Cardiac fibroblast (primary cell): ENCODE measurements at regions not wholly inside any gene's neighbourhood (a gene's known extent, or its start where the extent isn't known, plus 50 kb on each side); places are given as distances from the start of the nearest gene placed in this dataset.

Source experiments
- DNase-seq, 2 donors: peaks; one replicate each; pipeline versions ENCODE4 v3.0.0 to v3.0.0-alpha.2; 2010; ENCODE audit warnings: low read depth in 2 of 2
- H3K4me3 ChIP-seq, 2 donors: replicated peaks in 1 of 2; 1 replicate in 1 of 2; 2 replicates in 1 of 2; pipeline ENCODE4 v1.5.1; 2011; ENCODE audit warnings: low read depth in 2 of 2, low read length in 2 of 2, mild to moderate bottlenecking in 2 of 2, moderate library complexity in 1 of 2
- CTCF ChIP-seq: IDR thresholded peaks from one replicate; pipeline ENCODE4 v1.5.1; 2011; ENCODE audit warnings: low read depth, mild to moderate bottlenecking, low read length, inconsistent platforms

GRCh38 chr18:14940735-14941134 is 192.8 kb downstream of the ANKRD30B start:
- H3K4me3 ChIP-seq: no peak overlapping the region
- no peak for DNase-seq

DNA sequence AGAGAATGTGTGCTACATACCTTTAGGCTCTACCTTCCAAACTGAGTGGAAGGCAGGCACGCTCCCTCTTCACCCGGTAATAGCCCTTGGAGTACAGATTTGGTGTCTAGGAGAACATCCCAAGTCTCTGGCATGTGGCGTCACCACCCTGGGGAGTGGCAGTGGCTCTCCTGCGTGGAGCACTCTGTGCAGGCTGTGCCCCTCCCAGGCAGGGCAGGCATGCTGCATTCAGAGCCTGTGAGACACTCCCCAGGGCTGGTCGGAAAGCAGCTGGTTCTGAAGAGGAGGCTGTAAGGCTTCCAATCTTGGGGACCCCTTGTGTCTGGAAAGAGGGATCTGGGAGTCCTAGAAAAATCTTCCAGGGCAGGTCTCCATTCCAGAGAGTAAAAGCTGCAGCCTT is 193.3 kb downstream of the ANKRD30B start:
- DNase-seq: no peak
- no peak for TF ChIP-seq CTCF

More at GRCh38 chr18:14940735-14941134, 192.8 kb downstream of the ANKRD30B start:
- TF ChIP-seq CTCF: no peak

DNA sequence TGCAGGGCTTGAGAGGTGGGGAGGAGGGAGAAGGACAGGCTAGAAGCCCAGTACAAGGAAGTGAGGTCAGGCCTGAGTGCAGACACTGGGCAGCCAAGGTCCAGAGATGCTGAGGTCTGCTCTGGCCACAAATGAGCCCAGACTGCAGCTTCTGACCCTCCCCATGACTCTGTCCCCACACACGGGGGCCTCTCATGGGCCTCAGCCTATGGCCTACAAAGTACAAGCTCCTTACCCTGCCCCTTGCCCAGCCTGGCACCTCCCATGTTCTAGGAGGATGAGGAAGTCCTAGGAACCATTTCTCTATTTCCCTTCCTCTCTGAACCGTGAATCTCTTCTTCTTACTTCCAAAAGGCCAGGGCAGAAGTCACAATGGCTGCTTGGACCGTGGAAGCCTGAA is 193.8 kb downstream of the ANKRD30B start:
- DNase-seq: no peak
- no peak overlapping the region for H3K4me3 ChIP-seq
- no peak for TF ChIP-seq CTCF

More for the DNA sequence above, 193.3 kb downstream of the ANKRD30B start:
- no peak overlapping the region for H3K4me3 ChIP-seq

DNA sequence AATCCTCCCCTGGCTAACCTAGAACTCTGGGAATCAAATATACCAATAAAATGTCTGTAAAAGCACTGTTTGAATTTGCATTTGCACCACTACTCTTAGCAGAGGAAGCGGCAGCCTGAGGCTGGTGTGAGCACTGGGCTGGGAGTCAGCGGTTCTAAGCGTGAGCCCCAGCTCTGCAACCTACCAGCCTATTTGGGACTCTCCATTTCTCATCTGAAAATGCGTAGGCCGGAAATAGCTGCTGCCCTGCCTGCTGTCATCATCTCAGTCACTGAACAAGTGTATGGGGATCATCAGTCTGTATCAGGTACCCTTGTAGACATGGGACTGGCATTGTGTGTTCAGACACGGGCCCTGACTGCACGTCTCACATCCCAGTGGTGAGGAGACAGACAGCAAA is 194.3 kb downstream of the ANKRD30B start:
- no peak for TF ChIP-seq CTCF

DNA sequence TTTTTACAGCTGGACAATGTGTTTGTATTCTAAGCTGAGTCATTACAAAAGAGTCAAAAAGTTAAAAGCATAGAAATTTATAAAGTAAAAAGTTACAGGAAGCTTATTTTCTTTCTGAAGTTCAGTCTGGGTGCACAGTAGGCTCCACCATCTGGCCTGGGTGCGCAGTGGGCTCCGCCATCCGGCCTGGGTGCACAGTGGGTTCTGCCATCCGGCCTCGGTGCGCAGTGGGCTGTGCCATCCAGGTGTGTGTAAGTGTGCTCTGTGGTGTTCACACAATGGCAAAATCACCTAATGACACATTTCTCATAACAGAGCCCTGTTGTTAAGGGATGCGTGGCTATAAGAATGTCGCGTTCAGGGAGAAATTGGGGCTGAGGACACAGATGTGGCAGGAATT is 195.5 kb downstream of the ANKRD30B start:
- no peak overlapping the region for H3K4me3 ChIP-seq
- DNase-seq: no peak
- TF ChIP-seq CTCF: no peak

More for the DNA sequence above, 194.3 kb downstream of the ANKRD30B start:
- no peak overlapping the region for H3K4me3 ChIP-seq
- no peak for DNase-seq

GRCh38 chr18:14943967-14944636 is 196.1 kb downstream of the ANKRD30B start:
- TF ChIP-seq CTCF: no peak
- no peak overlapping the region for H3K4me3 ChIP-seq
- DNase-seq: no peak

- DNase-seq: no peak
- no peak overlapping the region for H3K4me3 ChIP-seq
- TF ChIP-seq CTCF: no peak
Observed at GRCh38 chr18:14944838-14945237, 196.9 kb downstream of the ANKRD30B start.
